Coronary artery (tissue), 2 donors: ENCODE measurements at regions not wholly inside any gene's neighbourhood (a gene's known extent, or its start where the extent isn't known, plus 50 kb on each side); places are given as distances from the start of the nearest gene placed in this dataset.

ENCODE experiments used
- DNase-seq: peaks from one replicate; pipeline ENCODE4 v3.0.0-alpha.2; 2017; ENCODE audit warnings: low spot score
- H3K27ac ChIP-seq, 2 donors: fragments of 200-600 bp; sonication (generic); one replicate each; pipeline ENCODE4 v1.5.1; 2016 to 2019
- H3K4me3 ChIP-seq: fragments of 200-600 bp; sonication (generic); 2 replicates; pipeline ENCODE4 v1.5.1; 2016; ENCODE audit warnings: mild to moderate bottlenecking, moderate library complexity
- CTCF ChIP-seq: fragments of 200-600 bp; sonication (generic); IDR thresholded peaks from one replicate; pipeline ENCODE4 v1.5.1; 2019; ENCODE audit warnings: antibody characterized with exemption

- H3K27ac ChIP-seq = no peak overlapping the region
- H3K4me3 ChIP-seq = no peak overlapping the region
- no peak for TF ChIP-seq CTCF
- no peak for DNase-seq
Observed at GRCh38 chr10:83617692-83618545, 521.4 kb upstream of the GHITM start.

- TF ChIP-seq CTCF = no peak
- DNase-seq = no peak
- no peak overlapping the region for H3K4me3 ChIP-seq
- H3K27ac ChIP-seq = no peak overlapping the region
Observed at GRCh38 chr10:83625831-83626360, 513.4 kb upstream of the GHITM start.

- no peak overlapping the region for H3K27ac ChIP-seq
- no peak for TF ChIP-seq CTCF
- H3K4me3 ChIP-seq = no peak overlapping the region
- DNase-seq = no peak
Observed at GRCh38 chr10:83632701-83633100, 506.6 kb upstream of the GHITM start.

GRCh38 chr10:83633547-83633946 lies 505.8 kb upstream of the GHITM start:
- Histone ChIP-seq H3K27ac (no peak overlapping the region), H3K4me3 (no peak overlapping the region)
- no peak for DNase-seq
- no peak for TF ChIP-seq CTCF

- TF ChIP-seq CTCF = no peak
- no peak overlapping the region for H3K27ac ChIP-seq
- no peak for DNase-seq
- H3K4me3 ChIP-seq = no peak overlapping the region
Observed at GRCh38 chr10:83636826-83637225, 502.5 kb upstream of the GHITM start.

- TF ChIP-seq CTCF = no peak
- Histone ChIP-seq H3K4me3 (no peak overlapping the region), H3K27ac (no peak overlapping the region)
- no peak for DNase-seq
Observed at GRCh38 chr10:83647526-83647925, 491.8 kb upstream of the GHITM start.

- no peak for DNase-seq
- H3K27ac ChIP-seq = no peak overlapping the region
- TF ChIP-seq CTCF = no peak
- H3K4me3 ChIP-seq = no peak overlapping the region
Observed at GRCh38 chr10:83648201-83648600, 491.1 kb upstream of the GHITM start.
